ENCODE measurements at regions not wholly inside any gene's neighbourhood (a gene's known extent, or its start where the extent isn't known, plus 50 kb on each side); places are given as distances from the start of the nearest gene placed in this dataset.

DNA sequence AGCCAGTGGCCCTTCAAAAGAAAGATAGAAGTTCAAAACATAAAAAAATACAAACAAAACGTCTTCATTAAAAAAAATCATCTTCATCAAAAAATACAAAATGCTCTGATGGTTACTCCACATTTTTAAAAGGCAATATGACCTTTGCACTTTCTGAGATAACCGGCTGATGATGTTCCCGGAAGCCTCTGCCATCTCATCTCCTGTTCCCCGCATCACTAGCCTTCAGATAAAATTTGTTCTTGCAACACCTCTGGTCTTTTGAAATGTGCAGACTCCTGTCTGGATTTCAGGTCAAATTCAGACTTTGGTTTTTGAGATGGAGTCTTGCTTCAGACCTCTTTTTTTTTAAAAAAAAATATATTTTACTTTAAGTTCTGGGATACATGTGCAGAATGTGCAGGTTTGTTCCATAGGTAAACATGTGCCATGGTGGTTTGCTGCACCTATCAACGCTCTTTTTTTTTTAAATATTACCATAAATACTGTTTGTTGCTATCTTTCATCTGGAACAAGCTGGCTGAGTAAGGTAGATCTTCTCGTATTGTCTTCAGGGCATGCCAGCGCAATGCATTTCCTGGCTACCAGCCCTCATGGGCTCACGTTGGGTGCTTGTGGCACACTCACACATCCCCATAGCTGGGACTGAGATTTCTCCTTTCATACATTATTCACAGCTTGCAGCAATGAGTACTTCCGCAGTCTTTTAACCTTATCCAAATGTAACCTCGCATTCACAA, 418.9 kb upstream of the ARGLU1 start:
- Histone ChIP-seq H3K36me3 (ENCODE audit: insufficient read depth) (no peaks in the 10 kb centered on the region), H3K4me2 (no peak overlapping the region), H4K20me1 (ENCODE audit: insufficient read depth) (no peaks in the 10 kb centered on the region), H3K4me3 (IDR thresholded peaks at IDR 0.05; ENCODE audit: insufficient read depth, low read depth, low read length) (no peak overlapping the region), H3K4me1 (ENCODE audit: low read depth, poor library complexity, severe bottlenecking) (no peaks in the 10 kb centered on the region), H3K9ac (no peak overlapping the region), H3K27me3 (ENCODE audit: insufficient read depth, low read depth) (no peaks in the 10 kb centered on the region), H3K27ac (no peak overlapping the region), H2AFZ (ENCODE audit: low read depth) (no peak overlapping the region), H3K79me2 (ENCODE audit: insufficient read depth, low read depth) (no peaks in the 10 kb centered on the region)
- TF ChIP-seq, protein P1, sequence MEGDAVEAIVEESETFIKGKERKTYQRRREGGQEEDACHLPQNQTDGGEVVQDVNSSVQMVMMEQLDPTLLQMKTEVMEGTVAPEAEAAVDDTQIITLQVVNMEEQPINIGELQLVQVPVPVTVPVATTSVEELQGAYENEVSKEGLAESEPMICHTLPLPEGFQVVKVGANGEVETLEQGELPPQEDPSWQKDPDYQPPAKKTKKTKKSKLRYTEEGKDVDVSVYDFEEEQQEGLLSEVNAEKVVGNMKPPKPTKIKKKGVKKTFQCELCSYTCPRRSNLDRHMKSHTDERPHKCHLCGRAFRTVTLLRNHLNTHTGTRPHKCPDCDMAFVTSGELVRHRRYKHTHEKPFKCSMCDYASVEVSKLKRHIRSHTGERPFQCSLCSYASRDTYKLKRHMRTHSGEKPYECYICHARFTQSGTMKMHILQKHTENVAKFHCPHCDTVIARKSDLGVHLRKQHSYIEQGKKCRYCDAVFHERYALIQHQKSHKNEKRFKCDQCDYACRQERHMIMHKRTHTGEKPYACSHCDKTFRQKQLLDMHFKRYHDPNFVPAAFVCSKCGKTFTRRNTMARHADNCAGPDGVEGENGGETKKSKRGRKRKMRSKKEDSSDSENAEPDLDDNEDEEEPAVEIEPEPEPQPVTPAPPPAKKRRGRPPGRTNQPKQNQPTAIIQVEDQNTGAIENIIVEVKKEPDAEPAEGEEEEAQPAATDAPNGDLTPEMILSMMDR (conservative IDR thresholded peaks at IDR 0.05; ENCODE audit: low read depth, low read length), result no peak

GRCh38 chr13:106986033-106986484, 418.1 kb upstream of the ARGLU1 start:
- no peaks in the 10 kb centered on the region for H3K36me3 ChIP-seq (ENCODE audit: insufficient read depth)
- no peak overlapping the region for H2AFZ ChIP-seq (ENCODE audit: low read depth)
- H3K4me3 ChIP-seq (IDR thresholded peaks at IDR 0.05; ENCODE audit: insufficient read depth, low read depth, low read length), result no peak overlapping the region
- no peaks in the 10 kb centered on the region for H3K4me1 ChIP-seq (ENCODE audit: low read depth, poor library complexity, severe bottlenecking)
- H4K20me1 ChIP-seq (ENCODE audit: insufficient read depth), result no peaks in the 10 kb centered on the region
- H3K9ac ChIP-seq, result no peak overlapping the region
- no peak overlapping the region for H3K27ac ChIP-seq
- no peak overlapping the region for H3K4me2 ChIP-seq
- H3K27me3 ChIP-seq (ENCODE audit: insufficient read depth, low read depth), result no peaks in the 10 kb centered on the region
- TF ChIP-seq, protein P1 (conservative IDR thresholded peaks at IDR 0.05; ENCODE audit: low read depth, low read length), result no peak
- H3K79me2 ChIP-seq (ENCODE audit: insufficient read depth, low read depth), result no peaks in the 10 kb centered on the region

DNA sequence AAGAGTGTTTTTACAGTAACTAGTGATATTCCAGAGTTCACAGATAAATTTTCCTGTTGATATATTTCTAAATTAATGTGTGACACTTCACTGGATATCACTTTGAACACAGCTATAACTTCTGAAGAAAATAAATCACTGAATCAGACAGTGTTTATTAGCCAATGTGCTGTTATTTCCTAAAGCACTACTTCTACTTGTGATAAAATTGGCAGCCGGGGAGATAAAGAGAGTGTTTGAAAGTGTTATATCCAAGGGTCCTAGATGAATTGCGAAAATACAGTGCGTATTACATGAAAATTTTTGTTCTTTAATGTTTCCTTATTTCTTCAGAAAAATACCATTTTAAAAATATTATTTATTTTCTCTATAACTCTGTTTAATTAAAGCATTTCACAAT, 417.5 kb upstream of the ARGLU1 start:
- H3K79me2 ChIP-seq (ENCODE audit: insufficient read depth, low read depth), result no peaks in the 10 kb centered on the region
- H3K4me3 ChIP-seq (IDR thresholded peaks at IDR 0.05; ENCODE audit: insufficient read depth, low read depth, low read length), result no peak overlapping the region
- no peak overlapping the region for H3K9ac ChIP-seq
- H3K4me2 ChIP-seq, result no peak overlapping the region
- H3K27ac ChIP-seq, result no peak overlapping the region
- H2AFZ ChIP-seq (ENCODE audit: low read depth), result no peak overlapping the region
- TF ChIP-seq, protein P1 (conservative IDR thresholded peaks at IDR 0.05; ENCODE audit: low read depth, low read length), result no peak
- no peaks in the 10 kb centered on the region for H3K4me1 ChIP-seq (ENCODE audit: low read depth, poor library complexity, severe bottlenecking)
- H3K27me3 ChIP-seq (ENCODE audit: insufficient read depth, low read depth), result no peaks in the 10 kb centered on the region
- H4K20me1 ChIP-seq (ENCODE audit: insufficient read depth), result no peaks in the 10 kb centered on the region
- no peaks in the 10 kb centered on the region for H3K36me3 ChIP-seq (ENCODE audit: insufficient read depth)

DNA sequence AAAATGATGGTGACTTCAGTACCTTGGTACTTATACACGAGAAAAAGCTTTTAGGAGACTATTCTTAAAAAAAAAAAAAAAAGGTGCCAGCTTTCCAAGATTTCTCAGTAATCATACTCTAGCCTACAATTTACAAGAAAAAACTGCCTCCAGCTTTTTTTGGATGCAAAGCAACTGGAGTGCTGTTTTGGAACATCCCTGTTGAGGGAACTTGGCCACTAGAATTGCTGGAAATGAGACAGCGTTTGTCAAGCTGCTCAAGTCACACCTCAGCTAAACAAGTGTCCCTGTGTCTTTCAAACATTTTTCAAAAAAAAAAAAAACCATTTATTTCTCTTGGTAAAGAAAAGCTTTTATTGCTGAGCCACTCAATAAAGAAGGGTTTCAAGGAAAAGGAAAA, 413.1 kb upstream of the ARGLU1 start:
- H3K4me1 ChIP-seq (ENCODE audit: low read depth, poor library complexity, severe bottlenecking), result no peaks in the 10 kb centered on the region
- H3K79me2 ChIP-seq (ENCODE audit: insufficient read depth, low read depth), result no peaks in the 10 kb centered on the region
- H4K20me1 ChIP-seq (ENCODE audit: insufficient read depth), result no peaks in the 10 kb centered on the region
- TF ChIP-seq, protein P1 (conservative IDR thresholded peaks at IDR 0.05; ENCODE audit: low read depth, low read length), result no peak
- H3K4me2 ChIP-seq, result no peak overlapping the region
- H2AFZ ChIP-seq (ENCODE audit: low read depth), result no peak overlapping the region
- H3K9ac ChIP-seq, result no peak overlapping the region
- H3K27me3 ChIP-seq (ENCODE audit: insufficient read depth, low read depth), result no peaks in the 10 kb centered on the region
- H3K36me3 ChIP-seq (ENCODE audit: insufficient read depth), result no peaks in the 10 kb centered on the region
- H3K27ac ChIP-seq, result no peak overlapping the region
- no peak overlapping the region for H3K4me3 ChIP-seq (IDR thresholded peaks at IDR 0.05; ENCODE audit: insufficient read depth, low read depth, low read length)

All from KMS-11 (cell line).